ENCODE measurements at regions not wholly inside any gene's neighbourhood (a gene's known extent, or its start where the extent isn't known, plus 50 kb on each side); places are given as distances from the start of the nearest gene placed in this dataset.

- DNase-seq (ENCODE audit: low read depth): peak; percentile 1
Observed at GRCh38 chr3:165133188-165133899, 55.0 kb upstream of the SI start.

GRCh38 chr3:165130708-165131107, 52.4 kb upstream of the SI start:
- DNase-seq (ENCODE audit: low read depth): no peak

GRCh38 chr3:165128544-165128943, 50.2 kb upstream of the SI start:
- DNase-seq (ENCODE audit: low read depth): no peak
